LNCaP clone FGC (cell line): ENCODE measurements at regions not wholly inside any gene's neighbourhood (a gene's known extent, or its start where the extent isn't known, plus 50 kb on each side); places are given as distances from the start of the nearest gene placed in this dataset.

Source experiments
- DNase-seq: peaks from one replicate; pipeline ENCODE4 v3.0.0-alpha.2; 2011; ENCODE audit warnings: low read depth
- H3K4me3 ChIP-seq: 2 replicates; pipeline ENCODE4 v1.5.1; 2011; ENCODE audit warnings: mild to moderate bottlenecking, low read depth, low read length, control low read depth
- CTCF ChIP-seq: IDR thresholded peaks from 2 replicates; pipeline ENCODE4 v1.5.1; 2012; ENCODE audit warnings: mild to moderate bottlenecking; ENCODE audit not compliant: control insufficient read depth, insufficient read depth; ENCODE audit errors: extremely low read depth

GRCh38 chr7:85774986-85775385 is 588.1 kb upstream of the SEMA3D start:
- no peak for DNase-seq
- no peak for TF ChIP-seq CTCF
- no peak overlapping the region for H3K4me3 ChIP-seq

- TF ChIP-seq CTCF, result no peak
- no peak for DNase-seq
- H3K4me3 ChIP-seq, result no peak overlapping the region
Measured at GRCh38 chr7:85773116-85773728, 586.4 kb upstream of the SEMA3D start.

- DNase-seq, result no peak
- no peak overlapping the region for H3K4me3 ChIP-seq
- no peak for TF ChIP-seq CTCF
Measured at GRCh38 chr7:85771516-85771915, 584.7 kb upstream of the SEMA3D start.

- no peak for DNase-seq
- H3K4me3 ChIP-seq, result no peak overlapping the region
- TF ChIP-seq CTCF, result no peak
Measured at GRCh38 chr7:85770332-85770731, 583.5 kb upstream of the SEMA3D start.

GRCh38 chr7:85765698-85766298 is 578.9 kb upstream of the SEMA3D start:
- DNase-seq, result peak; percentile 64
- H3K4me3 ChIP-seq, result no peak overlapping the region
- no peak for TF ChIP-seq CTCF

GRCh38 chr7:85764034-85764433 is 577.2 kb upstream of the SEMA3D start:
- peak; percentile 81 for DNase-seq
- H3K4me3 ChIP-seq, result no peak overlapping the region
- no peak for TF ChIP-seq CTCF

GRCh38 chr7:85757348-85757747 is 570.5 kb upstream of the SEMA3D start:
- TF ChIP-seq CTCF, result no peak
- H3K4me3 ChIP-seq, result no peak overlapping the region
- no peak for DNase-seq
